H1 (cell line): ENCODE measurements at regions not wholly inside any gene's neighbourhood (a gene's known extent, or its start where the extent isn't known, plus 50 kb on each side); places are given as distances from the start of the nearest gene placed in this dataset.

Experiments
- CTCF ChIA-PET: fragments of 300-600 bp; sonication (Branson Sonifier 250); formaldehyde crosslinking; loops from one replicate; lab custom pipeline; 2021; ENCODE audit not compliant: partially characterized antibody; lab: Charles Lee
- POLR2A ChIA-PET: fragments of 300-600 bp; sonication (Branson Sonifier 250); formaldehyde crosslinking; loops from one replicate; lab custom pipeline; 2021; ENCODE audit warnings: inconsistent platforms; ENCODE audit not compliant: partially characterized antibody; lab: Charles Lee
- DNase-seq, 2 experiments: peaks; one replicate each; pipeline versions ENCODE4 v3.0.0 to v3.0.0-alpha.2; 2010 to 2022; ENCODE audit warnings: low spot score in 2 of 2, low read depth in 1 of 2, mixed read lengths in 1 of 2
- FAIRE-seq: peaks from 2 replicates; lab custom pipeline; 2011; peaks lifted over from hg19 to GRCh38; lab: Jason Lieb, UNC
- H2AFZ ChIP-seq: 2 replicates; pipeline ENCODE4 v1.8.1; 2012; ENCODE audit warnings: low read length, inconsistent platforms
- H2AK5ac ChIP-seq: 2 replicates; pipeline ENCODE4 v1.6.1; 2013; ENCODE audit warnings: low read depth, low read length
- H2BK120ac ChIP-seq: replicated peaks from 2 replicates; pipeline ENCODE3; 2013; ENCODE audit warnings: low read depth, low read length, inconsistent platforms
- H2BK12ac ChIP-seq: 2 replicates; pipeline ENCODE4 v1.6.1; 2013; ENCODE audit warnings: low read depth, low read length
- H2BK15ac ChIP-seq: 2 replicates; pipeline ENCODE4 v1.6.1; 2013; ENCODE audit warnings: low read length
- H2BK20ac ChIP-seq: 2 replicates; pipeline ENCODE4 v1.6.1; 2013; ENCODE audit warnings: low read length
- H2BK5ac ChIP-seq: 2 replicates; pipeline ENCODE4 v1.6.1; 2013; ENCODE audit warnings: low read depth, low read length
- H3K14ac ChIP-seq: 2 replicates; pipeline ENCODE4 v1.6.1; 2013; ENCODE audit warnings: inconsistent platforms; ENCODE audit not compliant: insufficient read length
- H3K18ac ChIP-seq: 2 replicates; pipeline ENCODE4 v1.6.1; 2013; ENCODE audit warnings: low read length; ENCODE audit errors: extremely low read depth
- H3K23ac ChIP-seq: 2 replicates; pipeline ENCODE4 v1.6.1; 2013; ENCODE audit warnings: inconsistent platforms; ENCODE audit not compliant: insufficient read length
- H3K23me2 ChIP-seq: 2 replicates; pipeline ENCODE4 v1.6.1; 2013; ENCODE audit warnings: low read depth, low read length
- H3K27ac ChIP-seq: 2 replicates; pipeline ENCODE4 v1.6.1; 2011; ENCODE audit warnings: low read depth, low read length, inconsistent platforms
- H3K27me3 ChIP-seq, 4 experiments: replicated peaks in 1 of 4; 1 replicate in 1 of 4; 2 replicates in 3 of 4; pipeline versions ENCODE4 v1.6.1 to v1.8.1; 2011 to 2013; ENCODE audit warnings: low read length in 3 of 4, mild to moderate bottlenecking in 3 of 4, inconsistent platforms in 2 of 4, mixed read lengths in 2 of 4, moderate library complexity in 1 of 4; ENCODE audit not compliant: control insufficient read depth in 3 of 4, insufficient read depth in 3 of 4; ENCODE audit errors: extremely low read depth in 1 of 4
- H3K36me3 ChIP-seq, 4 experiments: 2 replicates each; pipeline versions ENCODE4 v1.6.1 to v1.8.1; 2011 to 2013; ENCODE audit warnings: mild to moderate bottlenecking in 4 of 4, low read length in 3 of 4, moderate library complexity in 2 of 4, control low read depth in 1 of 4, inconsistent platforms in 1 of 4; ENCODE audit not compliant: insufficient read depth in 4 of 4, control insufficient read depth in 2 of 4
- H3K4ac ChIP-seq: replicated peaks from 2 replicates; pipeline ENCODE3; 2013; ENCODE audit warnings: low read length, low read depth, mixed read lengths, inconsistent platforms; ENCODE audit not compliant: insufficient read length
- H3K4me1 ChIP-seq, 4 experiments: replicated peaks in 1 of 4; 1 replicate in 1 of 4; 2 replicates in 3 of 4; pipeline versions ENCODE4 v1.6.1 to v1.8.1; 2011 to 2013; ENCODE audit warnings: low read length in 3 of 4, inconsistent platforms in 2 of 4, mixed read lengths in 1 of 4; ENCODE audit not compliant: insufficient read depth in 4 of 4, control insufficient read depth in 3 of 4
- H3K4me2 ChIP-seq, 2 experiments: 2 replicates each; pipeline versions ENCODE4 v1.6.1 to v1.8.1; 2011 to 2013; ENCODE audit warnings: low read depth in 2 of 2, low read length in 2 of 2, control low read depth in 1 of 2, inconsistent platforms in 1 of 2, mild to moderate bottlenecking in 1 of 2; ENCODE audit not compliant: insufficient read depth in 1 of 2
- H3K4me3 ChIP-seq, 4 experiments: fragments of 200-600, 300-600 bp in 1 of 4; sonication (generic), shearing (Covaris generic), sonication (Bioruptor Twin) in 1 of 4; 2 replicates each; pipeline versions ENCODE4 v1.5.1 to v1.8.1; 2011 to 2016; ENCODE audit warnings: low read length in 4 of 4, low read depth in 3 of 4, control low read depth in 2 of 4, inconsistent platforms in 2 of 4, mild to moderate bottlenecking in 2 of 4, mixed read lengths in 1 of 4, moderate library complexity in 1 of 4; ENCODE audit not compliant: insufficient read depth in 2 of 4; ENCODE audit errors: extremely low read depth in 1 of 4
- H3K56ac ChIP-seq: replicated peaks from 2 replicates; pipeline ENCODE3; 2013; ENCODE audit warnings: low read depth, mild to moderate bottlenecking, mixed read lengths, low read length, inconsistent platforms; ENCODE audit not compliant: insufficient read length
- H3K79me1 ChIP-seq: 2 replicates; pipeline ENCODE4 v1.6.1; 2013; ENCODE audit warnings: low read depth, low read length, control low read depth
- H3K79me2 ChIP-seq, 2 experiments: 2 replicates each; pipeline versions ENCODE4 v1.6.1 to v1.8.1; 2012 to 2013; ENCODE audit warnings: low read length in 2 of 2, mild to moderate bottlenecking in 2 of 2, inconsistent platforms in 1 of 2; ENCODE audit not compliant: insufficient read depth in 2 of 2, control insufficient read depth in 1 of 2
- H3K9ac ChIP-seq, 4 experiments: replicated peaks in 1 of 4; 1 replicate in 1 of 4; 2 replicates in 3 of 4; pipeline versions ENCODE4 v1.6.1 to v1.8.1; 2011 to 2013; ENCODE audit warnings: low read depth in 3 of 4, low read length in 3 of 4, control low read depth in 2 of 4, mild to moderate bottlenecking in 2 of 4, moderate library complexity in 2 of 4, inconsistent platforms in 1 of 4; ENCODE audit errors: extremely low read depth in 1 of 4
- H3K9me3 ChIP-seq, 2 experiments: 2 replicates each; pipeline versions ENCODE4 v1.6.1 to v1.8.1; 2012 to 2013; ENCODE audit warnings: mild to moderate bottlenecking in 2 of 2, moderate library complexity in 2 of 2, control low read depth in 1 of 2, inconsistent platforms in 1 of 2, low read depth in 1 of 2, low read length in 1 of 2, mixed read lengths in 1 of 2; ENCODE audit not compliant: insufficient read depth in 2 of 2
- H4K20me1 ChIP-seq, 2 experiments: replicated peaks in 1 of 2; 2 replicates each; pipeline versions ENCODE3 to v1.8.1; 2011 to 2013; ENCODE audit warnings: inconsistent platforms in 2 of 2, low read length in 2 of 2, mild to moderate bottlenecking in 1 of 2; ENCODE audit not compliant: insufficient read depth in 2 of 2, control insufficient read depth in 1 of 2
- H4K5ac ChIP-seq: 2 replicates; pipeline ENCODE4 v1.6.1; 2013; ENCODE audit warnings: low read length, low read depth, mixed read lengths, inconsistent platforms; ENCODE audit not compliant: insufficient read length
- H4K8ac ChIP-seq: 2 replicates; pipeline ENCODE4 v1.8.0; 2013; ENCODE audit warnings: mild to moderate bottlenecking, moderate library complexity, low read length, inconsistent platforms; ENCODE audit not compliant: insufficient read depth; ENCODE audit errors: extremely low read depth
- H4K91ac ChIP-seq: replicated peaks from 2 replicates; pipeline ENCODE3; 2013; ENCODE audit warnings: low read length, mixed read lengths, inconsistent platforms; ENCODE audit not compliant: insufficient read length
- ATF2 ChIP-seq: IDR thresholded peaks from 2 replicates; pipeline ENCODE4 v1.6.1; 2012; ENCODE audit warnings: low read length, inconsistent platforms
- E2F6 ChIP-seq: IDR thresholded peaks from 2 replicates; pipeline ENCODE4 v1.6.1; 2012; ENCODE audit warnings: inconsistent platforms
- EZH2 ChIP-seq: fragments of 200-600 bp; sonication (generic); IDR thresholded peaks from 2 replicates; pipeline ENCODE4 v1.7.1; 2012; ENCODE audit warnings: low read depth, mild to moderate bottlenecking, moderate library complexity, low read length, inconsistent platforms; ENCODE audit not compliant: severe bottlenecking
- FOSL1 ChIP-seq: IDR thresholded peaks from 2 replicates; pipeline ENCODE4 v1.6.1; 2011; ENCODE audit warnings: mild to moderate bottlenecking, low read depth, low read length, moderate library complexity; ENCODE audit not compliant: insufficient read depth
- KDM1A ChIP-seq: fragments of 200-600, 300-600 bp; sonication (generic); IDR thresholded peaks from 2 replicates; pipeline ENCODE4 v1.7.1; 2016; ENCODE audit warnings: mild to moderate bottlenecking, low read length, borderline replicate concordance
- NANOG ChIP-seq: IDR thresholded peaks from 2 replicates; pipeline ENCODE4 v1.6.1; 2011; ENCODE audit warnings: low read length, low read depth, mild to moderate bottlenecking, inconsistent platforms; ENCODE audit not compliant: insufficient read depth, poor library complexity, severe bottlenecking
- NRF1 ChIP-seq: IDR thresholded peaks from 2 replicates; pipeline ENCODE4 v1.6.1; 2011; ENCODE audit warnings: mild to moderate bottlenecking, low read depth, low read length, improper control_type of control experiment
- RFX5 ChIP-seq: IDR thresholded peaks from 2 replicates; pipeline ENCODE4 v1.6.1; 2011; ENCODE audit warnings: low read depth, low read length, improper control_type of control experiment, borderline replicate concordance
- SIX5 ChIP-seq: IDR thresholded peaks from 2 replicates; pipeline ENCODE4 v1.6.1; 2011; ENCODE audit warnings: mild to moderate bottlenecking, low read depth, low read length
- TAF1 ChIP-seq: IDR thresholded peaks from 2 replicates; pipeline ENCODE4 v1.6.1; 2011; ENCODE audit warnings: mild to moderate bottlenecking, low read depth, low read length
- WGBS, 2 experiments: shearing (Covaris generic) in 1 of 2; methylation state at CpG; one replicate each; pipeline versions ENCODE4 v1.1.6 to v1.1.7; 2013 to 2015; ENCODE audit warnings: low lambda C conversion rate in 2 of 2, mixed read lengths in 2 of 2, inconsistent platforms in 1 of 2, low coverage in 1 of 2, missing lambda C conversion rate in 1 of 2; ENCODE audit not compliant: insufficient replicate concordance in 2 of 2, insufficient coverage in 1 of 2, insufficient read length in 1 of 2; ENCODE audit errors: extremely low coverage in 1 of 2, missing lambda C conversion rate in 1 of 2; 5-methylcytosine and 5-hydroxymethylcytosine counted together

GRCh38 chr9:16143947-16144890, 591.4 kb downstream of the CCDC171 start:
- H2AFZ ChIP-seq = no peak overlapping the region
- H3K4me1 ChIP-seq = no peaks in the 10 kb centered on the region
- FAIRE-seq (no peak), DNase-seq (no peak)
- no peaks in the 10 kb centered on the region for H3K79me2 ChIP-seq
- H2BK20ac ChIP-seq = no peak overlapping the region
- H3K23me2 ChIP-seq = no peaks in the 10 kb centered on the region
- no peak overlapping the region for H3K27ac ChIP-seq
- H2AK5ac ChIP-seq = no peak overlapping the region
- no peaks in the 10 kb centered on the region for H3K79me1 ChIP-seq
- no peak overlapping the region for H3K18ac ChIP-seq
- no peaks in the 10 kb centered on the region for H4K20me1 ChIP-seq
- H2BK15ac ChIP-seq = no peak overlapping the region
- H3K4me3 ChIP-seq = no peak overlapping the region
- H3K4ac ChIP-seq = no peak overlapping the region
- WGBS, 2 experiments = 96% methylated on average over 13 of the region's 13 CpGs; no CpG with 5 or more reads in 1 of the 2 experiments
- no peak overlapping the region for H2BK5ac ChIP-seq
- POLR2A ChIA-PET = no interaction called here
- H4K91ac ChIP-seq = no peak overlapping the region
- no peak overlapping the region for H2BK120ac ChIP-seq
- no peaks in the 10 kb centered on the region for H3K36me3 ChIP-seq
- no peaks in the 10 kb centered on the region for H3K27me3 ChIP-seq
- H3K4me2 ChIP-seq = no peak overlapping the region
- H4K5ac ChIP-seq = no peak overlapping the region
- H2BK12ac ChIP-seq = no peak overlapping the region
- CTCF ChIA-PET = interaction anchor here (0.8 to 1.7 kb wide), 5 partner anchors 11 to 106 kb away, joined by 3 to 26 read pairs (median 5); no protein-coding TSS in a partner anchor
- H3K23ac ChIP-seq = no peak overlapping the region
- H3K9me3 ChIP-seq = no peaks in the 10 kb centered on the region
- H3K14ac ChIP-seq = no peak overlapping the region
- no peak overlapping the region for H3K56ac ChIP-seq
- H4K8ac ChIP-seq = no peak overlapping the region
- no peak overlapping the region for H3K9ac ChIP-seq
- no peak for TF ChIP-seq KDM1A
- TF ChIP-seq FOSL1 = no peak
- TF ChIP-seq SIX5 = no peak
- TF ChIP-seq EZH2 = no peak
- TF ChIP-seq ATF2 = no peak
- TF ChIP-seq NANOG = no peak
- TF ChIP-seq NRF1 = no peak
- TF ChIP-seq E2F6 = no peak
- no peak for TF ChIP-seq TAF1
- no peak for TF ChIP-seq RFX5
